Fibroblast of lung (primary cell): ENCODE measurements at regions not wholly inside any gene's neighbourhood (a gene's known extent, or its start where the extent isn't known, plus 50 kb on each side); places are given as distances from the start of the nearest gene placed in this dataset.

Experiments
- DNase-seq, 2 donors: peaks; one replicate each; pipeline versions ENCODE4 v3.0.0 to v3.0.0-alpha.2; 2010; ENCODE audit warnings: low read depth in 2 of 2
- H2AFZ ChIP-seq: 2 replicates; pipeline ENCODE4 v1.5.1; 2012; ENCODE audit warnings: low read length, control low read depth, inconsistent platforms
- H3K27ac ChIP-seq: 2 replicates; pipeline ENCODE4 v1.5.1; 2011; ENCODE audit warnings: low read length, control low read depth; ENCODE audit not compliant: insufficient read depth
- H3K27me3 ChIP-seq: 2 replicates; pipeline ENCODE4 v1.5.1; 2011; ENCODE audit warnings: mild to moderate bottlenecking, low read length; ENCODE audit not compliant: control insufficient read depth, insufficient read depth
- H3K36me3 ChIP-seq: 2 replicates; pipeline ENCODE4 v1.5.1; 2011; ENCODE audit warnings: low read length; ENCODE audit not compliant: control insufficient read depth, insufficient read depth
- H3K4me1 ChIP-seq: 2 replicates; pipeline ENCODE4 v1.5.1; 2011; ENCODE audit warnings: low read length; ENCODE audit not compliant: control insufficient read depth, insufficient read depth; ENCODE audit errors: extremely low read depth
- H3K4me2 ChIP-seq: 2 replicates; pipeline ENCODE4 v1.5.1; 2011; ENCODE audit warnings: low read length, control low read depth; ENCODE audit not compliant: insufficient read depth; ENCODE audit errors: extremely low read depth
- H3K4me3 ChIP-seq, 4 experiments: fragments of 200-600 bp in 1 of 4; sonication (generic) in 1 of 4; replicated peaks in 1 of 4; 2 replicates each; pipeline ENCODE4 v1.5.1; 2011 to 2016; ENCODE audit warnings: low read length in 4 of 4, low read depth in 3 of 4, mild to moderate bottlenecking in 3 of 4, control low read depth in 2 of 4, inconsistent platforms in 1 of 4, mixed read lengths in 1 of 4; ENCODE audit not compliant: insufficient read depth in 1 of 4; ENCODE audit errors: control extremely low read depth in 1 of 4
- H3K79me2 ChIP-seq: 2 replicates; pipeline ENCODE4 v1.5.1; 2012; ENCODE audit warnings: mild to moderate bottlenecking, low read length, inconsistent platforms; ENCODE audit not compliant: control insufficient read depth, insufficient read depth
- H3K9ac ChIP-seq: 2 replicates; pipeline ENCODE4 v1.5.1; 2011; ENCODE audit warnings: mild to moderate bottlenecking, low read length, control low read depth; ENCODE audit not compliant: insufficient read depth
- H3K9me3 ChIP-seq: 2 replicates; pipeline ENCODE4 v1.5.1; 2012; ENCODE audit warnings: low read depth, low read length; ENCODE audit not compliant: control insufficient read depth, insufficient read depth
- H4K20me1 ChIP-seq: 2 replicates; pipeline ENCODE4 v1.5.1; 2011; ENCODE audit warnings: low read length; ENCODE audit not compliant: control insufficient read depth, insufficient read depth; ENCODE audit errors: extremely low read depth
- CTCF ChIP-seq, 2 donors: IDR thresholded peaks in 1 of 2; conservative IDR thresholded peaks in 1 of 2; 1 replicate in 1 of 2; 2 replicates in 1 of 2; pipeline ENCODE4 v1.5.1; 2011 to 2012; ENCODE audit warnings: low read length in 2 of 2, control low read depth in 1 of 2, inconsistent platforms in 1 of 2, low read depth in 1 of 2, mild to moderate bottlenecking in 1 of 2
- EZH2 ChIP-seq: IDR thresholded peaks from 2 replicates; pipeline ENCODE4 v1.5.1; 2012; ENCODE audit warnings: low read length, control low read depth, mild to moderate bottlenecking; ENCODE audit errors: missing control alignments

- no peak for DNase-seq
- Histone ChIP-seq H3K4me3 (no peak overlapping the region), H3K27me3 (no peaks in the 10 kb centered on the region), H3K9me3 (no peaks in the 10 kb centered on the region), H3K4me2 (no peak overlapping the region), H2AFZ (no peak overlapping the region), H4K20me1 (no peaks in the 10 kb centered on the region), H3K27ac (no peak overlapping the region), H3K36me3 (no peaks in the 10 kb centered on the region), H3K79me2 (no peaks in the 10 kb centered on the region), H3K4me1 (no peaks in the 10 kb centered on the region), H3K9ac (no peak overlapping the region)
- no peak for TF ChIP-seq EZH2
Observed at GRCh38 chr7:90081621-90082020, 72.6 kb upstream of the STEAP1 start.

- H3K4me2 ChIP-seq = no peak overlapping the region
- no peak overlapping the region for H3K9ac ChIP-seq
- no peaks in the 10 kb centered on the region for H3K27me3 ChIP-seq
- no peaks in the 10 kb centered on the region for H3K36me3 ChIP-seq
- H2AFZ ChIP-seq = no peak overlapping the region
- no peak for DNase-seq
- no peak overlapping the region for H3K27ac ChIP-seq
- no peak overlapping the region for H3K4me3 ChIP-seq
- no peaks in the 10 kb centered on the region for H3K79me2 ChIP-seq
- TF ChIP-seq EZH2 (no peak), CTCF (conservative IDR thresholded peaks at IDR 0.05 in 1 of 2, IDR thresholded peaks at IDR 0.05 in 1 of 2; ENCODE audit: low read depth in 1 of 2, low read length in 2 of 2) (no peak)
- no peaks in the 10 kb centered on the region for H3K4me1 ChIP-seq
- no peaks in the 10 kb centered on the region for H3K9me3 ChIP-seq
- no peaks in the 10 kb centered on the region for H4K20me1 ChIP-seq
Observed at GRCh38 chr7:90092506-90092905, 61.8 kb upstream of the STEAP1 start.

DNA sequence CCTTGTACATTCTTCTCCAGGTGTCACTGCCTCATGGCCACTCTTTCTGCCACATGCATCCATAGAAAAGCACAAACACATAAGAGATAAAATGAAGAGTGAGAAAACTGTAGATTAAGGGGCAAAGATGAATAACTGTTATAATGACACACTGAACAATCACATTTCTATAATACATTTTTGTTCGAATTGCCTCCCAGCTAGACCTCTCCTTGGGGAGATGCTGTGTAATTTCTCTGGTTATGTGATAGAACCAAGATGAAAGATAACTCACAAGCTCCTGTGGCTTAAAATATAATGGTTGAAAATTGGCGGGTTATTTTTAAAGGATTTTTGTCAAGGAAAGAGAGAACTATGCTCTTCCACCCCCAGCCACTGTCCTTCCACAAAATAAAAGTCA lies 60.2 kb upstream of the STEAP1 start:
- TF ChIP-seq EZH2 = no peak
- TF ChIP-seq CTCF (conservative IDR thresholded peaks at IDR 0.05 in 1 of 2, IDR thresholded peaks at IDR 0.05 in 1 of 2; ENCODE audit: low read depth in 1 of 2, low read length in 2 of 2) = no peak
- no peak overlapping the region for H3K4me3 ChIP-seq
- no peaks in the 10 kb centered on the region for H4K20me1 ChIP-seq
- H3K9me3 ChIP-seq = no peaks in the 10 kb centered on the region
- H3K79me2 ChIP-seq = no peaks in the 10 kb centered on the region
- H3K36me3 ChIP-seq = no peaks in the 10 kb centered on the region
- no peak overlapping the region for H2AFZ ChIP-seq
- DNase-seq = no peak
- no peaks in the 10 kb centered on the region for H3K4me1 ChIP-seq
- H3K27ac ChIP-seq = no peak overlapping the region
- no peak overlapping the region for H3K9ac ChIP-seq
- no peaks in the 10 kb centered on the region for H3K27me3 ChIP-seq
- no peak overlapping the region for H3K4me2 ChIP-seq
